Progenitor cell of endocrine pancreas (in vitro differentiated cells): ENCODE measurements at regions not wholly inside any gene's neighbourhood (a gene's known extent, or its start where the extent isn't known, plus 50 kb on each side); places are given as distances from the start of the nearest gene placed in this dataset.
"Not testable (repeated sequence)": the region's sequence is repeated elsewhere in the genome, so short reads cannot be mapped to it uniquely, and the experiment has no call there.

Experiments
- DNase-seq: peaks from one replicate; pipeline ENCODE4 v3.0.0; 2021; ENCODE audit warnings: low spot score; ENCODE audit not compliant: unreplicated experiment
- H3K27ac Mint-ChIP-seq: 2 replicates; pipeline ENCODE4 v1.8.0; 2021; ENCODE audit warnings: mild to moderate bottlenecking, moderate library complexity, mixed read lengths
- H3K27me3 Mint-ChIP-seq: 2 replicates; pipeline ENCODE4 v1.8.0; 2021; ENCODE audit warnings: mixed read lengths
- H3K36me3 Mint-ChIP-seq: 2 replicates; pipeline ENCODE4 v1.8.0; 2022; ENCODE audit warnings: mixed read lengths; ENCODE audit not compliant: insufficient read depth
- H3K4me1 Mint-ChIP-seq: 2 replicates; pipeline ENCODE4 v1.8.0; 2021; ENCODE audit warnings: low read depth, mixed read lengths
- H3K4me3 Mint-ChIP-seq: 2 replicates; pipeline ENCODE4 v1.8.0; 2021; ENCODE audit warnings: low read depth, mild to moderate bottlenecking, moderate library complexity, mixed read lengths
- H3K9me3 Mint-ChIP-seq: 2 replicates; pipeline ENCODE4 v1.8.0; 2021; ENCODE audit warnings: low read depth, mixed read lengths
- CTCF ChIP-seq: fragments of 200-600 bp; sonication (generic); IDR thresholded peaks from one replicate; pipeline ENCODE4 v1.5.0; 2021; ENCODE audit warnings: antibody characterized with exemption, mild to moderate bottlenecking; ENCODE audit not compliant: unreplicated experiment

DNA sequence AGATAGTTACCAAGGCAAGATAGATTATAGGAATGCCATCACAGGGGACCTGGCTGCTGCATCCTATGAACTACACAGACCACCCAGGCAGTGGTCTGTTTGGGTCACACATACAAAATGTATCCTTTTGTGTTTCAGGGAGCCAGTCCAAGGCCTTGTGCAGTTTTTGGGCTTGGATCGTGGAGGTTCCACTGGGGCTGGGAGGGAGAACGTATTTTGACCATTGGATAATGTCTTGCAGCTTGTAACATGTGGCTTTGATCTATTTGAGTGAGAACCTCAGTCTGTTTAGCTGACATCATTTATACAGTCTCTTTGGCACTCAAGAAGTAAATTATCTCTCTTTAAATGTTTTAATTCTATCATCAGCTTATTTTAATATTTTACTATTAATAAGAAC is 147.3 kb downstream of the DUSP10 start:
- Mint-ChIP-seq H3K4me1 (no peaks in the 10 kb centered on the region), H3K4me3 (no peak overlapping the region), H3K36me3 (no peaks in the 10 kb centered on the region), H3K9me3 (no peaks in the 10 kb centered on the region), H3K27me3 (no peaks in the 10 kb centered on the region), H3K27ac (no peak overlapping the region)
- DNase-seq: no peak
- TF ChIP-seq CTCF: no peak

- no peak overlapping the region for H3K4me3 Mint-ChIP-seq
- no peaks in the 10 kb centered on the region for H3K27me3 Mint-ChIP-seq
- no peaks in the 10 kb centered on the region for H3K36me3 Mint-ChIP-seq
- no peak for DNase-seq
- H3K4me1 Mint-ChIP-seq: no peaks in the 10 kb centered on the region
- no peak overlapping the region for H3K27ac Mint-ChIP-seq
- TF ChIP-seq CTCF: no peak
- H3K9me3 Mint-ChIP-seq: no peaks in the 10 kb centered on the region
These were observed 143.8 kb downstream of the DUSP10 start for GRCh38 chr1:221598122-221598521.

DNA sequence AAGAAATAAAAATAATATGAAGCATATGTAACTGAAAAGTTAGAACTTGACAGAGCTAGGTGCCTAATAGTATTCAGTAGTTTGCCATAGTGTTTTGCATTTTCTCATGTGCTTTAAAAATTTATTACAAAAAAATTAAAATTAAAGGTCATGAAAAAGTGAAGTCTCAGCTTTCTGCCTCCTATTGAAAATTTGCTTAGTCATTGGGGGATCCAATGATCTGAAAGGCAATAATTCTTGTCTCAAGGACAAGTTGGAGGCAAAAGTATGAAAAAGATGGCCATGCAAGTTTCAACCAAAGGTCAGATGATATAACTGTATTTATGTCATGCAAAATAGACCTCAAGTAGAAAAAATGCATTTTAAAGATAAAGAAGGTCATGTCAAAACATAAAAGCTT is 140.7 kb downstream of the DUSP10 start:
- H3K4me1 Mint-ChIP-seq: peaks cover 3% of the 10 kb centered on the region
- no peak overlapping the region for H3K27ac Mint-ChIP-seq
- no peaks in the 10 kb centered on the region for H3K9me3 Mint-ChIP-seq
- H3K4me3 Mint-ChIP-seq: no peak overlapping the region
- no peaks in the 10 kb centered on the region for H3K36me3 Mint-ChIP-seq
- no peak for TF ChIP-seq CTCF
- no peaks in the 10 kb centered on the region for H3K27me3 Mint-ChIP-seq
- no peak for DNase-seq

GRCh38 chr1:221602830-221603229 is 139.1 kb downstream of the DUSP10 start:
- H3K27ac Mint-ChIP-seq: no peak overlapping the region
- no peaks in the 10 kb centered on the region for H3K36me3 Mint-ChIP-seq
- TF ChIP-seq CTCF: no peak
- no peaks in the 10 kb centered on the region for H3K27me3 Mint-ChIP-seq
- no peaks in the 10 kb centered on the region for H3K9me3 Mint-ChIP-seq
- H3K4me1 Mint-ChIP-seq: peaks cover 4% of the 10 kb centered on the region
- no peak for DNase-seq
- no peak overlapping the region for H3K4me3 Mint-ChIP-seq

DNA sequence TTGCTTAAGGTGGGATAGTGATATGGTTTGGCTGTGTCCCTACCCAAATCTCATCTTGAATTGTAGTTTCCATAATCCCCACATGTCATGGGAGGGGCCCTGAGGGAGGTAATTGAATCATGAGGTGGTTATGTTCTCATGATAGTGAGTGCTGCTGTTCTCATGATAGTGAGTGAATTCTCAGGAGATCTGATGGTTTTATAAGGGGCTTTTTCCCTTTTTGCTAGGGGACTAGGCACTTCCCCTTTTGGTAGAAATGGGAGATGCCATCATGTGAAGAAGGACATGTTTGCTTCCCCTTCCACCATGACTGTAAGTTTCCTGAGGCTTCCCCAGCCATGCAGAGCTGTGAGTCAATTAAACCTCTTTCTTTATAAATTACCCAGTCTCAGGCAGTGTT is 137.5 kb downstream of the DUSP10 start:
- H3K4me1 Mint-ChIP-seq, H3K4me3 Mint-ChIP-seq, H3K27me3 Mint-ChIP-seq, H3K27ac Mint-ChIP-seq, H3K9me3 Mint-ChIP-seq, DNase-seq, H3K36me3 Mint-ChIP-seq: not testable (repeated sequence)

DNA sequence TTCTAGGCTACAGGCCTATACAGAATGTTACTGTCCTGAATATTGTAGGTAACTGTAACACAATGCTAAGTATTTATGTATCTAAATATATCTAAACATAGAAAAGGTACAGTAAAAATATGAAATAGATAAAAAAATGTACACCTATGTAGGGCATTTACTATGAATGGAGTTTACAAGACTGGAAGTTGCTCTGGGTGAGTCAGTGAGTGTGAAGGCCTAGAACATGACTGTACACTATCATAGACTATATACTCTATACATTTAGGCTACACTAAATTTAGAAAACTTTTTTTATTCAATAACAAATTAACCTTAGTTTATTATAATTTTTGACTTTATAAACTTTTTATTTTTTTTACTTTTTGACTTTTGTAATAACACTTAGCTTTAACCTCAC is 136.9 kb downstream of the DUSP10 start:
- Mint-ChIP-seq H3K4me3 (no peak overlapping the region), H3K27me3 (no peaks in the 10 kb centered on the region), H3K27ac (no peak overlapping the region), H3K9me3 (no peaks in the 10 kb centered on the region), H3K4me1 (peaks cover 4% of the 10 kb centered on the region), H3K36me3 (no peaks in the 10 kb centered on the region)
- no peak for DNase-seq
- no peak for TF ChIP-seq CTCF
